Endothelial cell of hepatic sinusoid (primary cell): ENCODE measurements at regions not wholly inside any gene's neighbourhood (a gene's known extent, or its start where the extent isn't known, plus 50 kb on each side); places are given as distances from the start of the nearest gene placed in this dataset.

Experiments
- in situ Hi-C: cut with HindIII; loops from 2 replicates; pipeline ENCODE4 v1.10.0; 2017; ENCODE audit warnings: low sequenced_read_pairs

GRCh38 chr14:22391908-22392565 is 197.0 kb downstream of the DAD1 start:
- in situ Hi-C loops = loop anchor here (5.0 kb wide), 1 partner anchor 300 kb away; no protein-coding TSS in a partner anchor

DNA sequence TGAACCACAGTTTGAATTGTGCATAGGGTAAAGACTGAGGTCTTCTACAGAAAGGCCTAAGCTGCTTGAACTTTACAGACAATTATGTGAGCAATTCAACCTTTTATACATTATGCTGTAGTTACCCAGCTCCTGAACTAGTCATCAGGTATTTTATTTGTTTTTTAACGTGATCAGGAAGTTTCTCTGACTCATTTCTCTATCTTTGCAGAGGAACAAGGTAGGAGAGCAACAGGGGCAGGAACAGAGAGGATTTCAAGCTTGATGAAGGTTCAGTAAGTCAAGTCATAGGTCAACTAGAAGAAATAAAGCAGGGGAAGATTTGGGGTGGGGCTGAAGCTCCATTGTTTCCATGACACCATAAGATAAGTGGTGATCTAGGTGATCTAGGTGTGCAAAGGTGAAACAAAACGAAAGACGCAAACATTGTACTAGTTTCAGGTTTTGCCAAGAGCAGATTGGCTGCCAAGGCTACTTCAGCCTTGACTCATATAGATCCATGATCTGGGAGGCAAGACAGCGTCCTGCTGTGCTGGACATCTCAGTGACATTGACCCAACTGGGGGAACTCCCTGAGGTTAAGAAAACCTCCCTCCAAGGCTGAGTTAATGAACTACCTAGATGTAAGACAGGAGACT is 198.1 kb downstream of the DAD1 start:
- in situ Hi-C loops = loop anchor here (5.0 kb wide), 1 partner anchor 301 kb away; no protein-coding TSS in a partner anchor

DNA sequence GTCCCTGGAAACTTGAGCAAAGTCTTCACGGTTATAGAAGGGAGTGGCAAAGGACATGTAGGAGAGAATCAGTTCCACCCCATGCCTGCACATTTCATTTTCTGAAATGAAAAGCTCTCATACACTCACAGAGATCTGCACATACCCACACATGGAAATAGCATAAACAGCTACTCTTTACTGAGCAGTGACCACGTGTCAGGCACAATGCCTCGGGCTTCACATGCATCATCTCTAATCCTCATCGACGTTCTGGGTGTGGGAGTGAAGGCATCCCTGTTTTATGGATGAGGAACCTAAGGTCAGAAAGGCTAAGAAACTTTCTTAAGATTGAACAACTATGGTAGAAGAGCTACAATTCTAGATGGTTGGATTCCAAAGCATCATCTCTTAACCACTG is 198.8 kb downstream of the DAD1 start:
- in situ Hi-C loops = loop anchor here (5.0 kb wide), 1 partner anchor 302 kb away; no protein-coding TSS in a partner anchor

DNA sequence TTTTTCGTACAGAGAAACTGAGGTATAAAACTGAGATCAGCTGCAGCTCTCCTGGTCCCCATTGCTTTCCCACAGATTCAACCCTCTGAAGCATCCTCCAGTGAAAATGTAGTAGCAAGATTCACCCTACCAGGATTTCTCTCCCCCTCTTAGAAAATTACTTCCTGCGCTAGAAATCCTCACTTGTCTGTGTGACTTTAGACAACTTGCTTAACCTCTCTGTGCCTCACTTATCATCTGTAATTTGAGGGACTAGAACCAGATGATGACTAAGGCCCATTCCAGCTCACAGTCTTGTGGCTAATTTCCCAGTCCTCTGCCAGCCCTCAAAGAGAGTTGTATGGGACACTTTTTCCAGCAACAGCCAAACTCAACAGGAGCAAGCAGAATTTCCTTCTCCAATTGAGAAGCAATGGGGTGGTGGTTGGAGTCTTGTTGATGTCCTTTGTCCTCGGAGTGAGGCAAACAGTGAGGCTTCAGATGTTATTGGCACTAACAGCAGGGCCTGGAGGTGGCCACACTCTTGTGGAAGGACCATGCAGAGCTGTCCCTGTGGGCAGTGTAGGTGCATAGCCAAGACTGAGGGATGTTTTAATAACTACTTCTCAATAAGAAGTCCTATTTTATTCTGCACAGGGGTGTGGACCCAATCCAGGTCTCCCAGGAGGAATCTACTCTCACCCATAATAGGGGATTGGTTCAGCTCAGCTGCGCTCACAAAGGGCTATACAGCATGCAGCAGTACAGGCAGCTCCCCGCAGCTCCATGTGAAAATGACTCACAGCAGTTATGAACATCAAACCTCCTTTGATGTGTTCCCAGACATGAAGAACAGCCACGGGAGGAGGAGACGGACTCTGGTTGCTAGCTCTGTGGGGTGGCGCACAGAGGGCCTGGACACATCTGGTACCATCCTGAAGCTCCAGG is 200.1 kb downstream of the DAD1 start:
- in situ Hi-C loops = no loop called here

GRCh38 chr14:22387776-22388241 is 201.2 kb downstream of the DAD1 start:
- in situ Hi-C loops = no loop called here

GRCh38 chr14:22386924-22387775 is 201.9 kb downstream of the DAD1 start:
- in situ Hi-C loops = no loop called here

- in situ Hi-C loops = no loop called here
Observed at GRCh38 chr14:22384974-22385526, 204.0 kb downstream of the DAD1 start.

GRCh38 chr14:22384167-22384549 is 204.9 kb downstream of the DAD1 start:
- in situ Hi-C loops = no loop called here

GRCh38 chr14:22383515-22384166 is 205.4 kb downstream of the DAD1 start:
- in situ Hi-C loops = no loop called here

GRCh38 chr14:22382955-22383354 is 206.1 kb downstream of the DAD1 start:
- in situ Hi-C loops = no loop called here

DNA sequence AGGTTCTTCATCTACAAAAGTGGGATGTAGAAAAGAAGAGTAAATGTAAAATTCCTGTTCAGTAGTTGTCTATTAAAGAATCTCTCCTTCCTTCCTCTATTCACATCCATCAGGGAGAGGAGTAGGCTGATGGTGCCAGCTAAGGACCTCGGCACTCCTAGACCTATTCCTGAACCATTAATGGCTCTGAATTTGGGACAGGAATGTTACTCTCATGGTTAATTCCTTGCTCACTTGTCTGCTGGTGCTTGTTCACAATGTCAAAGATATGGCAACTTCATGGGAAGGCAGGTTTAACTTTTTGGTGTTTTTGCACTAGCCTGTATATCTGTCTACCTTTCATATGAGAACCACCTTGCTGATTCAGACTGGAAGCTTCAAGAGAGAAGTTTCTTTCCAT is 206.6 kb downstream of the DAD1 start:
- in situ Hi-C loops = no loop called here

DNA sequence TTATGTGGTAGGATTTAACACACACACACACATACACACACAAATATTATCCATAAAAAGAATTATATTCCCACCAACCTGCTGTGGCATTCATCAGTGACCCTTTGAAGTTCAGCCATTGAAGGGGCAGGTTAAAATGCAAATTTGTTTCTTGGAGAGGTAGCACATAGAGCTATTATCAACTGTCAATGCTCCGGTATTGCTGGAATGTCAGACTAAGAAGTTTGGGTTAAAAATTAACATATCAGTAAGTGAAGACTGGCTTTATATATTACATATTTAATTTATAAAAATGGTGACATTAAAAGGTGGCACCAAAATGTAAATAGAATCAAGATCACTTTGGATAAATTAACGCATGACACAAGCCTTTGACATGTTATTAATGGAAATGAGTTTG is 207.3 kb downstream of the DAD1 start:
- in situ Hi-C loops = no loop called here

- in situ Hi-C loops = no loop called here
Observed at GRCh38 chr14:22381408-22381760, 207.6 kb downstream of the DAD1 start.

DNA sequence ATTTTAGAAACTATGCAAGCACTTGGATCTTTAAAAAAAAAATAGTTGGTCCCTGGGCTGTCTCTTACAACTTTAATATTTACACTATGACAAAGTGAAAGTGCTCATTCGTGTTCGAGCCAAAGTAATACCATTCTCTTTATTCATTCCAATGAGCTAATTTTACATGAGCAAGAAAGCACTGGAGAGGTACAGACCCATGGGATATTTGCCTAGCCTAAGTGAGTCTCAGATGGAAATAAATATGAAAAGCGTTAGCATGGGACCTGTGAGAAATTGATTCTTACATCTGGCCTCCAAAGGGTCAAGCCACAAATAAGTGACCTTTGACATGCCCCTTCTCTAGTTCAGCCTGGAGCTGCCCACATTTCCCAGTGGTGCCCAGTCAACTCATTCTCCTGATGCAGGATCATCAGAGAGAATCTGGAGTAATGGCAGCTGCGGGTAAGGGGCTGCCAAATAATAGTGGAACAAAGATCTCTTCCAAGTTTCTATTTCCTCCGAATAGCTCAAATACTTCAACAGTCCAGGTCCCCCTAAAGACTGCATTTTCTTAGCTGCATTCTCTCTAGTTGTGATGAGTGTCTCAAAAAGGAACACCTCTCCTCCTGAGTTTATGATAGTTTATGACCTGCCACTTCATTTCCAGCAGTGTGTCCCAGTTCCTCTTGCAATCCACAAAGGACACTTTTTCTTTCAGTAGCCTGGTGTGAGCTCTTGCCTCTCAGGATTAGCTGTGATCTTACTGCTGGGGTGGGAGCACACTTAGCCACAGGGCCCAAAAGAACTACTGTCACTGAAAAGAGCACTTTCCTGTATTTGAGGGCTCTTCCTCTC is 208.2 kb downstream of the DAD1 start:
- in situ Hi-C loops = no loop called here

- in situ Hi-C loops = no loop called here
Observed at GRCh38 chr14:22379727-22380126, 209.3 kb downstream of the DAD1 start.

DNA sequence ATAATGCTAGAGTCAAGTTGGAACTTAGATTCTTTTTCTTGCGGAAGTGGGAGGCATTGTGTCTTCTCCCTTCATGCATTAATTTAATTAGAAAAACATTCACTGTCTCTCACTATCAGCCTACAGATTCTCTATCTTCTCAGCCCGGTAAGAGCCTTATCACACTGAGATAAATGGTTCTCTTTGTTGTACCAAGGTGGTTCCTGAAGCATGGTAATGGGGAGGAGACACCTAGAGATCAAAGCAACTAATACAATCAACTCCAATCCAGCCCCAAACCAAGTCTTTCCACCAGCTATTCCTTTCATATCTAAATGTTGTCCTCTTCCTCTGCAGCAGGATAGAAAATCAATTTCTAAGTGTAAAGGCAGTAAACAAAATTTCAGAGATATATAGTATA is 210.8 kb downstream of the DAD1 start:
- in situ Hi-C loops = no loop called here

GRCh38 chr14:22375321-22375930 is 213.6 kb downstream of the DAD1 start:
- in situ Hi-C loops = no loop called here

GRCh38 chr14:22370084-22370847 is 218.8 kb downstream of the DAD1 start:
- in situ Hi-C loops = no loop called here
